NCI-H774 (cell line): ENCODE measurements at regions not wholly inside any gene's neighbourhood (a gene's known extent, or its start where the extent isn't known, plus 50 kb on each side); places are given as distances from the start of the nearest gene placed in this dataset.

Experiments used
- DNase-seq: peaks from one replicate; lab custom pipeline; 2025; lab: John Stamatoyannopoulos, UW

GRCh38 chrX:22325096-22325495, 52.4 kb downstream of the CBLL2 start:
- DNase-seq, result no peak

- DNase-seq, result no peak
Observed at GRCh38 chrX:22329783-22330182, 57.1 kb downstream of the CBLL2 start.

GRCh38 chrX:22338740-22339139, 66.0 kb downstream of the CBLL2 start:
- peak; percentile 10 for DNase-seq

GRCh38 chrX:22339459-22339858, 66.7 kb downstream of the CBLL2 start:
- no peak for DNase-seq

GRCh38 chrX:22340022-22340616, 67.4 kb downstream of the CBLL2 start:
- DNase-seq, result no peak

- no peak for DNase-seq
Observed at GRCh38 chrX:22343192-22343591, 70.5 kb downstream of the CBLL2 start.

- no peak for DNase-seq
Observed at GRCh38 chrX:22345884-22346283, 73.2 kb downstream of the CBLL2 start.

GRCh38 chrX:22347491-22347890, 74.8 kb downstream of the CBLL2 start:
- no peak for DNase-seq

GRCh38 chrX:22349116-22349515, 76.4 kb downstream of the CBLL2 start:
- no peak for DNase-seq

- no peak for DNase-seq
Observed at GRCh38 chrX:22351076-22351475, 78.4 kb downstream of the CBLL2 start.

GRCh38 chrX:22351966-22352365, 79.3 kb downstream of the CBLL2 start:
- no peak for DNase-seq

- no peak for DNase-seq
Observed at GRCh38 chrX:22357621-22358020, 84.9 kb downstream of the CBLL2 start.

GRCh38 chrX:22360129-22360528, 87.4 kb downstream of the CBLL2 start:
- DNase-seq, result no peak

- DNase-seq, result no peak
Observed at GRCh38 chrX:22365460-22365859, 92.7 kb downstream of the CBLL2 start.

- DNase-seq, result no peak
Observed at GRCh38 chrX:22366166-22366702, 93.5 kb downstream of the CBLL2 start.

- no peak for DNase-seq
Observed at GRCh38 chrX:22366906-22367305, 94.2 kb downstream of the CBLL2 start.

GRCh38 chrX:22373094-22373493, 100.4 kb downstream of the CBLL2 start:
- DNase-seq, result no peak

- DNase-seq, result no peak
Observed at GRCh38 chrX:22373766-22374165, 101.1 kb downstream of the CBLL2 start.

- no peak for DNase-seq
Observed at GRCh38 chrX:22376369-22376768, 103.7 kb downstream of the CBLL2 start.

- DNase-seq, result no peak
Observed at GRCh38 chrX:22378296-22378695, 105.6 kb downstream of the CBLL2 start.

- DNase-seq, result no peak
Observed at GRCh38 chrX:22383988-22384387, 111.3 kb downstream of the CBLL2 start.

- no peak for DNase-seq
Observed at GRCh38 chrX:22389556-22390179, 117.0 kb downstream of the CBLL2 start.

GRCh38 chrX:22392133-22392948, 119.6 kb downstream of the CBLL2 start:
- DNase-seq, result no peak
